ENCODE measurements at regions not wholly inside any gene's neighbourhood (a gene's known extent, or its start where the extent isn't known, plus 50 kb on each side); places are given as distances from the start of the nearest gene placed in this dataset.

DNA sequence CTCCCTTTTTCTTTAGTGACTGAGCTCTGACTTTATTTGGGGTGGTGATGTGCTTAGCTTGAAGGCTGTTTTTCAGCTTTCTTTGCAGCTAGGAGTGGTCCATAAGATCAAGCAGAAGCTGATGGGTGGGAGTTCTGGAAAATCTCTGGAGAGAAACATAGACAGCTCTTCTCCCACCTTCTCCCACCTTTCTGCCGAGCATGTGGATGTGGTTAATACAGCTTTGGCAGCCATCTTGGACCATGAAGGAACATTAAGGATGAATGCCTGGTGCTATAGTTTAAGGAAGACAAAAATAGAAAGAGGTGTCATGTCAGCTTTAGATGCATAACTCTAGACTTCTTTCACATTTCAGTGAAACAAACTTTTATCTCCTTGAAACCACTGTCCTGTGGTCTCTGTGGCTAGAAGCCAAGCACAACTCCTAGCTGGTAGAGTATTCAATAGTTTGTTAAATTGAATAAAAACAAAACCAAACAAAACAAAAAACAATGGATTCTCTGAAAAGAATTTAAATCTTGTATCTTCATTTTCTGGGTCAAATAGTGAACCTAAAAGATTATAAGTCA lies 203.6 kb upstream of the SESN3 start:
- Mint-ChIP-seq H3K27me3 (peaks cover 4% of the 10 kb centered on the region), H3K9me3 (no peaks in the 10 kb centered on the region), H3K27ac (peak overlapping the region; percentile 27), H3K4me3 (no peak overlapping the region), H3K36me3 (ENCODE audit: low read depth) (peaks cover 3% of the 10 kb centered on the region), H3K4me1 (peaks cover 30% of the 10 kb centered on the region)
- peak; percentile 47 for DNase-seq
- ChIA-PET CTCF (no interaction called here), POLR2A (interaction anchor here (0.6 kb wide), 1 partner anchor 128 kb away, joined by 8 read pairs; no protein-coding TSS in a partner anchor)

DNA sequence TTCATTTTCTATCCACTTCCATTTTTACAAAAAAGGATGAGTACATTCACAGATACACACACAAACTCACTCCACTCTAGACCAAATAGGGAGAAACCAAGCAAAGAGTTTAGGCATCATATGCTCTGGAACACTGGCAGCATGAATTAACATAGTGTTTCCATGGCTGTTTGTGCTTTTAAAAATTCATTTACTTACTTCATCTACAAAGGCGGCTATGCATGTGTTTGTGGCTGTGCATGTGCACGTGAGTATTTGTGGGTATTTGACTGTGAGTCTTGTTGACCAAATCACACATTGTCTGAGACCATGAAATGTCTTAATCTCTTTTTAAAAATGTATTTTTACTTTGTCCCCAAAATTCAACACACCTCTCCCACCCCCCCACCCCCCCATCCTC lies 203.0 kb upstream of the SESN3 start:
- H3K4me3 Mint-ChIP-seq: no peak overlapping the region
- H3K27ac Mint-ChIP-seq: no peak overlapping the region
- no peaks in the 10 kb centered on the region for H3K9me3 Mint-ChIP-seq
- ChIA-PET CTCF (no interaction called here), POLR2A (no interaction called here)
- H3K27me3 Mint-ChIP-seq: peaks cover 4% of the 10 kb centered on the region
- peaks cover 30% of the 10 kb centered on the region for H3K4me1 Mint-ChIP-seq
- H3K36me3 Mint-ChIP-seq (ENCODE audit: low read depth): peaks cover 3% of the 10 kb centered on the region
- no peak for DNase-seq

DNA sequence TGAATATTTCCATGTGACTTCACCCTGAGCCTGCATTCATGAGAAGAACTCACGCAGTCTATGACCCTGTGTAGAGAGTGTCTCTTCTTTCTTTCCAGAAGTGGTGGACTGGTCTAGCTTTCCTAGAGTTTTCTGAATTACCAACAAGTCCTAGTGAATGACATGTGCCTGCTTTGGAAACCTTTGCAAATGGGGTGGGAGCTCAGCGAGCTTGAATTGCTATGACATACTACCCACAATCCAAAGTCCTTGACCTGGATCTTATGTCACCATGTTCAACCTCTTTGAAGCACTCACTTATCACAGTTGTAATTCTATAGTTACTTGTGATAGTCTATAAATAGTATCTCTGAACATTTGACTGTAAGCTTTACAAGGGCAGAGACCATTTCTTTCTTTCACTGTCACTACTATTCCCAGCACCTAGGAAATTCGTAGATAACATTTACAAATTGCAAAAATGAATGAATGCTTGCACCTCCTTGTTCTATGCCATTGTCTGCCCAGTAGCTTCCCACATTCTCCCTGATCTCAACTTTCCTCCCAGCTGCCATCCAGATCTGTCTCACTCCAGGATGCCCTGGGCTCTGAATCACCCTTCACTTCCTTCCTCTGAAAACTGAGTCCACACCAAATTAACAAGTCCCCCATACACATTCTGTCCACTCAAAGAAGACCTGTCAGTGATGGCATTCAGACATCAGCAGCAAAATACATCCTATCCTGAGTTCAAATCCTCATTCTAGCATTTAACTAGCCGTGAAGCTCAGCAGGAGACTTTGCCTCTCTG lies 201.9 kb upstream of the SESN3 start:
- Mint-ChIP-seq H3K27ac (no peak overlapping the region), H3K4me1 (peaks cover 30% of the 10 kb centered on the region), H3K36me3 (ENCODE audit: low read depth) (peaks cover 3% of the 10 kb centered on the region), H3K4me3 (no peak overlapping the region), H3K27me3 (peaks cover 4% of the 10 kb centered on the region), H3K9me3 (no peaks in the 10 kb centered on the region)
- DNase-seq: no peak
- CTCF ChIA-PET: interaction anchor here (0.9 kb wide), 1 partner anchor 278 kb away, joined by 3 read pairs; no protein-coding TSS in a partner anchor
- POLR2A ChIA-PET: no interaction called here

DNA sequence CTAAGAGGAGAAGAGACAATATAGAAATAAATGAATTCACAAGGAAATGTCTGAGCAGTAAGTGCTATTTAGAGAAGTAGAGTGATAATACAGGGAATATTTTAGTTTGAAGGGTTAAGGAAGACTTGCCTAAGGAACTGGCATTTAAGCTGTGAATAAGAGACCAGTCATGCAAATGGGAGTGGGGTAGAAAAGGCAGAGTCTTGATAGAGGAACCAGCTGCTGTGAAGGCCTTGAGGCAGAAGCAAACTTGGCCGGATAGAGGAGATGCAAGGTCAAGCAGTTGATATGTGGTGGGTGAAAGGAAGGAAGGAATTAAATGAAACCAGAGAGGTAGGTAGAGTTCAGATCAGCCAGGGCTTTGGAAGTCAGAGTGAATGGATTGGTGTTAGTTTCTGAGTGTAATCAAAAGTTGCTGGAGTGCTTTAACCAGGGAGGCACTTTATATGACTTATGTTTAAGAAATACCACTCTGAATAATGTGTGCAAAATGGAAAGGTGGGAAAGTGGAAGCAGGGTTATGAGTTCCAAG lies 198.4 kb upstream of the SESN3 start:
- Mint-ChIP-seq H3K4me3 (no peak overlapping the region), H3K36me3 (ENCODE audit: low read depth) (peaks cover 5% of the 10 kb centered on the region), H3K27me3 (peaks cover 12% of the 10 kb centered on the region), H3K27ac (no peak overlapping the region), H3K9me3 (peaks cover 2% of the 10 kb centered on the region), H3K4me1 (peaks cover 14% of the 10 kb centered on the region)
- DNase-seq: no peak
- ChIA-PET POLR2A (no interaction called here), CTCF (no interaction called here)

DNA sequence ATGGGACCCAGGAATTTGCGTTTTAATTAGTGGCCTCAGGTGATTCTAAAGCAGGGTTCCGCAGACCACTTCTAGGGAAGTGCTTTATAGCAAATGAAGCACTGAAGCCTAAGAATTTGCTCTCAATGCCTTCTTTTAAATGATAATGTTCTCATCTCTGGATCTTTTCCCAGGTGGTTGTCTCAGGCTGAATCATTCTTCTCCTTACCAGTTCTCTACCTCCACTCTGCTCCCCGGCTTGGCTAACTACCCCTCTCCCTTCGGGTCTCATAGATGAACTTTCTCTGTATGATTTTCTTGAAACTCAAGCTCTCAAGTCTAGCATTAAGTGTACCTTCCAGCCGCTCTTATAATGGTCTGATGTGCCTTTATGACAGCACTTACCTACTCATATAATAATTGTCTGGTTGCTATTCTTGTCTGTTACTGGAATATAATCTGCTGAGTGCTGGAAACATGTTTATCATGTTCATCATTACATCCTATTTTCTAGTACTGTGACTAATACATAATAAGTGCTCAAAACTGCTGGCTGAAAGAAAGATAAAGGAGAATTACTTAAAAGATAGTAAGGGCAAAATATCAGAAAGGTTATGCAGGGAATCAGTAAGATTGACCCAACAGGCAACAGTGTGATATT lies 195.9 kb upstream of the SESN3 start:
- Mint-ChIP-seq H3K36me3 (ENCODE audit: low read depth) (peaks cover 2% of the 10 kb centered on the region), H3K4me1 (no peaks in the 10 kb centered on the region), H3K9me3 (peaks cover 2% of the 10 kb centered on the region), H3K27ac (no peak overlapping the region), H3K27me3 (peaks cover 9% of the 10 kb centered on the region), H3K4me3 (no peak overlapping the region)
- no peak for DNase-seq
- ChIA-PET CTCF (interaction anchor here (0.6 kb wide), 2 partner anchors 63 to 84 kb away, joined by 4 read pairs; no protein-coding TSS in a partner anchor), POLR2A (no interaction called here)

DNA sequence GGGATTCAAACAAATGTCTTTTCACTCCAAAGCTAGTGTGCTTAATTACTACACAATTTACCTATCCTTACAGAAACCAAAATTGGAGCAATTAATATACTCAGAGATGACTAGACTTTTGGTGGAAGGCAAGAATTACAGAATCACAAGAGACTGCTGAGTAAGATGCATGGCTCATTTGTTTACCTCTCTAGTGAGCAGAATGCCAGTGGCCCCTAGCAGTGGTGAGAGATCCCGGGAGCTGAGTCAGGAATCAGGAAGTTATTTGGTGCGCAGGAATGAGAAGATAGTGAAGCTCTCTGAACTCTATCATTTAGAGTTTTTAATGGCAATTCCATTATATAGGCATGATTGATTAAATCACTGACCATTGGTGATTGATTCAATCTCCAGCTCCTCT lies 188.9 kb upstream of the SESN3 start:
- Mint-ChIP-seq H3K27ac (no peak overlapping the region), H3K9me3 (peaks cover 2% of the 10 kb centered on the region), H3K36me3 (ENCODE audit: low read depth) (no peaks in the 10 kb centered on the region), H3K4me1 (peaks cover 3% of the 10 kb centered on the region), H3K4me3 (no peak overlapping the region), H3K27me3 (no peaks in the 10 kb centered on the region)
- ChIA-PET POLR2A (no interaction called here), CTCF (interaction anchor here (0.7 kb wide), 1 partner anchor 12 kb away, joined by 3 read pairs; no protein-coding TSS in a partner anchor)
- no peak for DNase-seq

DNA sequence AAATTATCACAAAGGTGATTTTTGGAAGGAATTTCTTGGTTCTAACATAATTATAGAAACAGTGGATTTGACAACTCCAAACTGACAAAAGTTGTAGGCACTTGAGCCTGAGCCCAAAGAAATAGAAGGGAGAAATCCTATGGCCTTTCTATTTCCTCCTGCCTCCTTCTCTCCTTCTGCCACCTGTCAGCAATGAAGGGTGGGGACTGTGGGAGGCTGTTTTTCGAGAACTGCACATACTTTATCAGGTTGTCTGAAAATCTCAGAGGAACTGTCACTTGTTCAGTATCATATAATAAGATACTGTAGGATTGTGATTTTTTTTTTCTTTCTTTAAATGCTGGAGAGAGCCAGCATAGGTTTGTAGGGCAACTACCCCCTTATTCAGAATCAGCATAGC lies 187.9 kb upstream of the SESN3 start:
- H3K9me3 Mint-ChIP-seq: peaks cover 2% of the 10 kb centered on the region
- no peak for DNase-seq
- no peaks in the 10 kb centered on the region for H3K36me3 Mint-ChIP-seq (ENCODE audit: low read depth)
- ChIA-PET POLR2A (no interaction called here), CTCF (no interaction called here)
- no peaks in the 10 kb centered on the region for H3K27me3 Mint-ChIP-seq
- no peak overlapping the region for H3K27ac Mint-ChIP-seq
- no peak overlapping the region for H3K4me3 Mint-ChIP-seq
- H3K4me1 Mint-ChIP-seq: peaks cover 3% of the 10 kb centered on the region

DNA sequence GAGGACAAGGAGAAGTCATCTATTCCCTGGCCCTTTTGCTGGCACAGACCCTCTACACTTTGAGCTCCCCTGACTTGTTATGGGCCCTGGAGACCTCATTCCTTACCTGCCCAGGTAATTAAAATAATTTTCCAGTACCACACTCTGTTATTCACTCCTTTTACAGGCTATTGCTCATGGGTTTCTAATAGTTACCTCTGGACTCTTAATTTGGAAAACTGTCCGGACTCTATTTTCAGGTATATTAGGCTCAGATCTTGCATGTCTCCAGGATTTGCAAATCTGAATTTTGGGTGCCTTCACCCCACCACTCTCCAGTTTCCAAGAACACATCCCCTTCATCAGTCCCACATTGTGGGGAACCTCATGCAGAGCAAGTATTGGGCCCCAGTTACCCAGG lies 186.8 kb upstream of the SESN3 start:
- POLR2A ChIA-PET: no interaction called here
- Mint-ChIP-seq H3K36me3 (ENCODE audit: low read depth) (no peaks in the 10 kb centered on the region), H3K9me3 (peaks cover 2% of the 10 kb centered on the region), H3K27ac (no peak overlapping the region), H3K4me1 (peaks cover 3% of the 10 kb centered on the region), H3K27me3 (no peaks in the 10 kb centered on the region), H3K4me3 (no peak overlapping the region)
- CTCF ChIA-PET: no interaction called here
- DNase-seq: no peak

DNA sequence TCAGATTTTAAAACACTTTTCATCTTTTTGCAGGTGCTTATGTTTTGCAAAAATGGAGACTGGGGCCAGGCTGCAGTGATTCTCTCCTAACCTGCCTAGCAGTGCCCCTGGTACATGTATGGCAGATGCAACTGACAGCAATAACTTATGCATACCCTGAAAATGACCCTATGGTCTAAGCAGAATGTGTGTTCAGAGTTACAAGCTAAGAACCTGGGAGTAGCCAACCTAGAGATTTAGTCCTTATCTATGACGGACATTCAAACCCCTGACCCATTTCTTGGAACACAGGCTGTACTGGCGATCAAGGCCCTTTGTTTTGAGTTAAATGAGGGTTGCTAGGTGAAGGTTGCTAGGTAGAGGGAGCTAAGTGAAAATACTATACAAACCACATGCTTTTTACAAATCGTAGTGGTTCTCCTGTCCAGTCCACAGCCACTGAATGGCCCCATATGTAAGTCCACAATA lies 184.9 kb upstream of the SESN3 start:
- no peak overlapping the region for H3K4me3 Mint-ChIP-seq
- POLR2A ChIA-PET: no interaction called here
- CTCF ChIA-PET: no interaction called here
- peaks cover 2% of the 10 kb centered on the region for H3K27me3 Mint-ChIP-seq
- peaks cover 3% of the 10 kb centered on the region for H3K4me1 Mint-ChIP-seq
- no peak overlapping the region for H3K27ac Mint-ChIP-seq
- no peak for DNase-seq
- H3K36me3 Mint-ChIP-seq (ENCODE audit: low read depth): no peaks in the 10 kb centered on the region
- peaks cover 4% of the 10 kb centered on the region for H3K9me3 Mint-ChIP-seq

DNA sequence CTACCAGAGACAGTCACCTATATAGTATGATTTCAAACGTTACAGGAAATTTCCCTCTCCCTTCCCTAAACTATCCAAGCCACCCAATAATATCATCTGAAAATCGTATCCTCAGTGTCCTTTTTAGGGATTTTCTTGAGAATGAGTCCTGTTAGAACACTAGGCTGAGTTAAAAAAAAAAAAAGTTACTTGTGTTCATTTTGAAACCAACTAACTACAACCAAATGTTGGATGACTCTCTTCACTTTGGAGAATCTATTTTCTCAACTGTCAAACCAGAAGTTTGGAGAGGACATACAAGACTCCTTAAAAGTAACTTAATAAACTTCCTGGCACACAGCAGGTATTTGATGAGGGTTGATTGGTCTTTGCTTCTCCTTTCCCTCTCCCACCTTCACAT lies 183.2 kb upstream of the SESN3 start:
- DNase-seq: no peak
- Mint-ChIP-seq H3K27me3 (peaks cover 2% of the 10 kb centered on the region), H3K36me3 (ENCODE audit: low read depth) (no peaks in the 10 kb centered on the region), H3K4me3 (no peak overlapping the region), H3K4me1 (peaks cover 3% of the 10 kb centered on the region), H3K9me3 (peaks cover 4% of the 10 kb centered on the region), H3K27ac (no peak overlapping the region)
- ChIA-PET POLR2A (no interaction called here), CTCF (no interaction called here)

DNA sequence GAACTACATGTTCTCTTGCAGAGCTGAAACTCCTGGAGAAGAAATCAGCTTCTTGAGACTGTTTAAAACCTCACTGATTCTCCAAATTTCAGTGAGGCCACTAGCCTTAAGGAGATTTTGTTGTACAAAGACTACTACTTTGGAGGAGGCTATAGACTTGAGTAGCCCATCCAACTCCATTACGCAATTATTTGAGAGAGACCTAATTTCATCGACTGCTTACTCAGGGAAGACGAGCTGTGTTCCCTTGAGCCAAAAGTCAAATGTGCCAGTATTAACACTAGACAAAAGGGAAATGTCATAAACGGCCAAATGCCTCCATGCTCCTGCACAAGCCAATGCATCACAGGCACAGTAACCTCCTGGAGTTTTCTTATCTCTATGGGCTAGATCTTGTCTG lies 182.8 kb upstream of the SESN3 start:
- Mint-ChIP-seq H3K9me3 (peaks cover 4% of the 10 kb centered on the region), H3K27me3 (peaks cover 2% of the 10 kb centered on the region), H3K4me1 (peaks cover 3% of the 10 kb centered on the region), H3K36me3 (ENCODE audit: low read depth) (no peaks in the 10 kb centered on the region), H3K4me3 (no peak overlapping the region), H3K27ac (no peak overlapping the region)
- ChIA-PET POLR2A (no interaction called here), CTCF (no interaction called here)
- DNase-seq: no peak

DNA sequence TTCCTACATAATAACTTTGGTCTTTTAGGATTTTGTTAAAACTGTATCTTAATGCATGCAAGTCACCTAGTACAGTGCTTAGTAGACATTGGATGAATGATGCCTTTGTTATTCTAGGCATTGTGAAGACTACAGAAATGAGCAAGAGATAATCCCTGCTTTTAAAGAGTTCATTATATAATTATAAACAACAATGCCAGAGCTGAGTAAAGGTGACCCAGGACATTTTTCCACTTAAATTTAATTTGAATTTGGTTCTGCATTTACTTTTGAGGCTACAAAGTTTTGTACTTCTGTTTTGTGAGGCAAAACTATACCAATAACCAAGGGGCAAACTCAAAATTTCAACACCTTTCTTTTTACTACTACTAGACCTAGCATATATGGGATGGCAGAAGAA lies 182.0 kb upstream of the SESN3 start:
- H3K36me3 Mint-ChIP-seq (ENCODE audit: low read depth): no peaks in the 10 kb centered on the region
- ChIA-PET CTCF (no interaction called here), POLR2A (no interaction called here)
- H3K4me3 Mint-ChIP-seq: no peak overlapping the region
- no peak overlapping the region for H3K27ac Mint-ChIP-seq
- DNase-seq: no peak
- peaks cover 3% of the 10 kb centered on the region for H3K4me1 Mint-ChIP-seq
- peaks cover 4% of the 10 kb centered on the region for H3K9me3 Mint-ChIP-seq
- peaks cover 2% of the 10 kb centered on the region for H3K27me3 Mint-ChIP-seq

DNA sequence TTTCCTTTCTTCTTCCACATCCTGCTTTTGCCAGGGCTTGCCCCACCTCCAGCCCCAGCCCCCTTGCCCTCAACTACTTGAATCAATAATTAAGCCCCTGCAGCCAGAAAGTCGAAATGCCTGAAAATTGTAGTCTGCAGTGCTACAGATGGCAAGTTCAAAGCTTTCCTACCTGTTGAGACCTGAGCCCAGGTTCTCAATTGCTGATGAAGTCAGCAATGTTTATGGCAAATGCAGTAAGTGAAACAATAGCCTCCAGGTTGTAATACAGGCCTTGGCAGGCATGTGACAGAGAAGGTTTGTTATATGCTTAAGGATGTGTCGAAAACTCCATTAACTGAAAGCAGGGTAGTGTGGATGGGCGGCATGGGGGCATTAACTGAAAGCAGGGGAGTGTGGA lies 181.1 kb upstream of the SESN3 start:
- POLR2A ChIA-PET: no interaction called here

More for the DNA sequence above, 181.1 kb upstream of the SESN3 start:
- H3K4me3 Mint-ChIP-seq: no peak overlapping the region
- no peak overlapping the region for H3K27ac Mint-ChIP-seq
- CTCF ChIA-PET: no interaction called here
- peaks cover 3% of the 10 kb centered on the region for H3K4me1 Mint-ChIP-seq
- H3K9me3 Mint-ChIP-seq: peaks cover 4% of the 10 kb centered on the region
- DNase-seq: no peak
- peaks cover 2% of the 10 kb centered on the region for H3K27me3 Mint-ChIP-seq
- no peaks in the 10 kb centered on the region for H3K36me3 Mint-ChIP-seq (ENCODE audit: low read depth)

All from activated CD4-positive, alpha-beta T cell treated with anti-CD3 and anti-CD28 coated beads, Interleukin-2, amount 10 ng/mL, durations not matched to agents 7 days and 5 days (primary cell).